ENCODE measurements at regions not wholly inside any gene's neighbourhood (a gene's known extent, or its start where the extent isn't known, plus 50 kb on each side); places are given as distances from the start of the nearest gene placed in this dataset.
"Not testable (repeated sequence)": the region's sequence is repeated elsewhere in the genome, so short reads cannot be mapped to it uniquely, and the experiment has no call there.

GRCh38 chr3:4030624-4031023 lies 231.4 kb downstream of the LRRN1 start:
- DNase-seq, result no peak

- DNase-seq, result no peak
Observed at GRCh38 chr3:4033296-4033695, 234.1 kb downstream of the LRRN1 start.

GRCh38 chr3:4036046-4036445 lies 236.8 kb downstream of the LRRN1 start:
- DNase-seq, result no peak

GRCh38 chr3:4038351-4038750 lies 239.1 kb downstream of the LRRN1 start:
- no peak for DNase-seq

GRCh38 chr3:4042070-4042469 lies 242.8 kb downstream of the LRRN1 start:
- DNase-seq, result no peak

- DNase-seq, result no peak
Observed at GRCh38 chr3:4042869-4043268, 243.6 kb downstream of the LRRN1 start.

- no peak for DNase-seq
Observed at GRCh38 chr3:4043867-4044575, 244.8 kb downstream of the LRRN1 start.

- no peak for DNase-seq
Observed at GRCh38 chr3:4044619-4045018, 245.4 kb downstream of the LRRN1 start.

GRCh38 chr3:4045756-4046155 lies 246.5 kb downstream of the LRRN1 start:
- no peak for DNase-seq

- DNase-seq, result no peak
Observed at GRCh38 chr3:4047366-4047765, 248.1 kb downstream of the LRRN1 start.

GRCh38 chr3:4052706-4053105 lies 250.5 kb upstream of the SETMAR start:
- no peak for DNase-seq

- DNase-seq, result no peak
Observed at GRCh38 chr3:4053975-4054374, 249.2 kb upstream of the SETMAR start.

- no peak for DNase-seq
Observed at GRCh38 chr3:4060064-4060463, 243.1 kb upstream of the SETMAR start.

GRCh38 chr3:4060603-4061002 lies 242.6 kb upstream of the SETMAR start:
- DNase-seq, result no peak

- no peak for DNase-seq
Observed at GRCh38 chr3:4061195-4061594, 242.0 kb upstream of the SETMAR start.

GRCh38 chr3:4061783-4062360 lies 241.3 kb upstream of the SETMAR start:
- no peak for DNase-seq

GRCh38 chr3:4062621-4063020 lies 240.5 kb upstream of the SETMAR start:
- no peak for DNase-seq

GRCh38 chr3:4063916-4064574 lies 239.1 kb upstream of the SETMAR start:
- DNase-seq, result no peak

GRCh38 chr3:4065085-4065484 lies 238.1 kb upstream of the SETMAR start:
- DNase-seq, result no peak

- no peak for DNase-seq
Observed at GRCh38 chr3:4065554-4065953, 237.6 kb upstream of the SETMAR start.

GRCh38 chr3:4067893-4068292 lies 235.3 kb upstream of the SETMAR start:
- DNase-seq, result no peak

GRCh38 chr3:4069796-4070195 lies 233.4 kb upstream of the SETMAR start:
- no peak for DNase-seq

- DNase-seq, result no peak
Observed at GRCh38 chr3:4071481-4072184, 231.5 kb upstream of the SETMAR start.

GRCh38 chr3:4077278-4077677 lies 225.9 kb upstream of the SETMAR start:
- DNase-seq, result not testable (repeated sequence)
